C4-2B (cell line): ENCODE measurements at regions not wholly inside any gene's neighbourhood (a gene's known extent, or its start where the extent isn't known, plus 50 kb on each side); places are given as distances from the start of the nearest gene placed in this dataset.
"Not testable (repeated sequence)": the region's sequence is repeated elsewhere in the genome, so short reads cannot be mapped to it uniquely, and the experiment has no call there.

ENCODE experiments used
- ZFX ChIP-seq: fragments of 450-650 bp; IDR thresholded peaks from 2 replicates; pipeline ENCODE4 v1.6.1; 2017
- TF ChIP-seq, protein P1 (sequence below): fragments of 450-650 bp; conservative IDR thresholded peaks from 2 replicates; pipeline ENCODE4 v1.5.1; 2017; ENCODE audit warnings: mild to moderate bottlenecking

DNA sequence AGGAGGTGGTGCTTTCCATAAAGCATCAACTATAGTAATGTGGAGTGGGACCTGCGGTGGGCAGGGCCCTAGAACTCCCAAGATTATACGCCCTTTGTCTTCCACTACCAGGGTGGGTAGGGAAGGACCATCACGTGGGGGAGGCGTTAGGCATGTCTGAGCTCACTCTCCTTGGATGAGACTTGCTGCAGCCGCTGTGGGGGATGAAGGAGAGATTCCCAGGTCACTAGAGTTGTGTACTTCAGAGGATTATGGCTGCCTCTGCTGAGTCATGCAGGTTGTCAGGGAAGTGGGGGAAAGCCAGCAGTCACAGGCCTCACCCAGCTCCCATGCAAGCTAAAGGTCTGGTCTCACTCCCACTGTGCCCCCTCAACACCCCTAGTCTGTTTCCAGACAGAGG, 195.0 kb upstream of the NBEA start:
- TF ChIP-seq, protein P1, sequence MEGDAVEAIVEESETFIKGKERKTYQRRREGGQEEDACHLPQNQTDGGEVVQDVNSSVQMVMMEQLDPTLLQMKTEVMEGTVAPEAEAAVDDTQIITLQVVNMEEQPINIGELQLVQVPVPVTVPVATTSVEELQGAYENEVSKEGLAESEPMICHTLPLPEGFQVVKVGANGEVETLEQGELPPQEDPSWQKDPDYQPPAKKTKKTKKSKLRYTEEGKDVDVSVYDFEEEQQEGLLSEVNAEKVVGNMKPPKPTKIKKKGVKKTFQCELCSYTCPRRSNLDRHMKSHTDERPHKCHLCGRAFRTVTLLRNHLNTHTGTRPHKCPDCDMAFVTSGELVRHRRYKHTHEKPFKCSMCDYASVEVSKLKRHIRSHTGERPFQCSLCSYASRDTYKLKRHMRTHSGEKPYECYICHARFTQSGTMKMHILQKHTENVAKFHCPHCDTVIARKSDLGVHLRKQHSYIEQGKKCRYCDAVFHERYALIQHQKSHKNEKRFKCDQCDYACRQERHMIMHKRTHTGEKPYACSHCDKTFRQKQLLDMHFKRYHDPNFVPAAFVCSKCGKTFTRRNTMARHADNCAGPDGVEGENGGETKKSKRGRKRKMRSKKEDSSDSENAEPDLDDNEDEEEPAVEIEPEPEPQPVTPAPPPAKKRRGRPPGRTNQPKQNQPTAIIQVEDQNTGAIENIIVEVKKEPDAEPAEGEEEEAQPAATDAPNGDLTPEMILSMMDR: not testable (repeated sequence)
- not testable (repeated sequence) for TF ChIP-seq ZFX
